Heart right ventricle (tissue), 16 donors: ENCODE measurements at regions not wholly inside any gene's neighbourhood (a gene's known extent, or its start where the extent isn't known, plus 50 kb on each side); places are given as distances from the start of the nearest gene placed in this dataset.
A peak's percentile ranks its signal among the peaks of the same experiment; 100 is the strongest.

ENCODE experiments used
- ATAC-seq, 8 donors: fragments of 200-7000 bp; cut with Tn5 transposase; one replicate each; pipeline ENCODE4 v1.9.1; 2020; ENCODE audit warnings: mild to moderate bottlenecking in 8 of 8, moderate library complexity in 8 of 8, moderate number of reproducible peaks in 1 of 8
- DNase-seq, 2 donors: peaks; one replicate each; pipeline ENCODE4 v3.0.0-alpha.2; 2020
- H3K27ac ChIP-seq, 10 donors: fragments of 200-600 bp; sonication (generic) in 2 of 10; one replicate each; pipeline versions ENCODE4 v1.5.0 to v1.8.0; 2020 to 2022; ENCODE audit warnings: mild to moderate bottlenecking in 3 of 10
- H3K27me3 ChIP-seq, 7 donors: fragments of 200-600 bp; one replicate each; pipeline ENCODE4 v1.8.0; 2021 to 2022; ENCODE audit warnings: mild to moderate bottlenecking in 2 of 7
- H3K36me3 ChIP-seq, 9 donors: fragments of 200-600 bp; sonication (generic) in 1 of 9; one replicate each; pipeline versions ENCODE4 v1.5.0 to v1.8.0; 2020 to 2022; ENCODE audit warnings: mild to moderate bottlenecking in 2 of 9
- H3K4me1 ChIP-seq, 9 donors: fragments of 200-600 bp; sonication (generic) in 1 of 9; one replicate each; pipeline versions ENCODE4 v1.5.0 to v1.8.0; 2020 to 2022; ENCODE audit warnings: mild to moderate bottlenecking in 4 of 9
- H3K4me3 ChIP-seq, 10 donors: fragments of 200-600 bp; sonication (generic) in 2 of 10; one replicate each; pipeline versions ENCODE4 v1.5.0 to v1.8.0; 2020 to 2022; ENCODE audit warnings: mild to moderate bottlenecking in 7 of 10, moderate library complexity in 2 of 10
- H3K9me3 ChIP-seq, 11 donors: fragments of 200-600 bp in 10 of 11; sonication (generic) in 2 of 11; one replicate each; pipeline versions ENCODE4 v1.5.0 to v1.8.0; 2013 to 2022; ENCODE audit warnings: mild to moderate bottlenecking in 2 of 11, control low read depth in 1 of 11, moderate library complexity in 1 of 11
- CTCF ChIP-seq, 9 donors: fragments of 200-600 bp; sonication (generic) in 2 of 9; IDR thresholded peaks; one replicate each; pipeline versions ENCODE4 v1.5.0 to v1.8.0; 2021 to 2022; ENCODE audit warnings: antibody characterized with exemption in 9 of 9, mild to moderate bottlenecking in 5 of 9, moderate library complexity in 1 of 9
- WGBS, 2 donors: extraction: QIAGEN DNeasy Blood & Tissue Kit; methylation state at CpG; one replicate each; pipeline ENCODE4 v1.1.7; 2013; ENCODE audit warnings: inconsistent platforms in 1 of 2; 5-methylcytosine and 5-hydroxymethylcytosine counted together
- intact Hi-C, 10 donors: fragments of 100-400 bp; cut with DNase I; formaldehyde crosslinking; loops; one replicate each; pipeline versions ENCODE4 v1.11.1 to v1.14.2; 2022
- donor health status: Arrhythmogenic right ventricular cardiomyopathy.
- donor health status: ischemic (EF 13 %, LVEDD 7.1; RV severe dilation, severe dysfunction).
- donor health status: healthy with polysubstance abuse.
- donor health status: DM: no; HTN: yes; CAD: no.
- donor health status: DM: no; HTN: no; CAD: no.
- donor health status: ischemic (EF 25% LVEDD 6.9; RV normal size, moderate dysfunction).
- donor health status: ischemic (EF 25% LVEDD 5.7; RV mildly dilated, moderate dysfunction).
- donor health status: healthy.
- donor health status: DM: yes; HTN: yes; CAD: no.
- donor health status: Ischemic cardiomyopathy.
- donor health status: ischemic (EF 35%, LVEDD 5.7; RV mildly dilated, moderate dysfunction).
- donor health status: nonischemic (EF 11% LVEDD 7.7; RV severe dilation, severe dysfunction).
- donor health status: DM: yes; HTN: yes; CAD: no.
- donor health status: PGD.
- donor health status: ischemic (EF 29% LVEDD 5.4; RV normal size, mild dysfunction).
- donor health status: nonischemic (EF 23%, LVEDD 6.1; RV moderate dilation, normal function).

- Histone ChIP-seq H3K27ac (no peak overlapping the region), H3K9me3 (no peaks in the 10 kb centered on the region), H3K27me3 (no peaks in the 10 kb centered on the region), H3K36me3 (no peaks in the 10 kb centered on the region), H3K4me3 (no peak overlapping the region), H3K4me1 (no peaks in the 10 kb centered on the region)
- ATAC-seq (no peak), DNase-seq (no peak)
- no peak for TF ChIP-seq CTCF (IDR thresholded peaks at IDR 0.05)
- intact Hi-C loops, result no loop called here
- 59 to 89% methylated on average over 1 of the region's 1 CpG for WGBS, 2 donors
These were observed 366.7 kb upstream of the PKN2 start for GRCh38 chr1:88317396-88317795.

GRCh38 chr1:88318740-88319139, 365.3 kb upstream of the PKN2 start:
- TF ChIP-seq CTCF (IDR thresholded peaks at IDR 0.05), result no peak
- Histone ChIP-seq H3K27ac (no peak overlapping the region), H3K27me3 (no peaks in the 10 kb centered on the region), H3K36me3 (no peaks in the 10 kb centered on the region), H3K9me3 (no peaks in the 10 kb centered on the region), H3K4me3 (no peak overlapping the region), H3K4me1 (no peaks in the 10 kb centered on the region)
- DNase-seq (no peak), ATAC-seq (peak in 2 of 8 donors; percentile 42 to 71)
- 19 to 41% methylated on average over 7 of the region's 7 CpGs for WGBS, 2 donors
- intact Hi-C loops, result loop anchor here in 1 of 10 donors (1.0 kb wide), 1 partner anchor 40 kb away; no protein-coding TSS in a partner anchor

- ATAC-seq (no peak), DNase-seq (no peak)
- Histone ChIP-seq H3K27ac (no peak overlapping the region), H3K4me3 (no peak overlapping the region), H3K4me1 (peaks cover 0 to 4% (median 0%) of the 10 kb centered on the region in 9 donors), H3K27me3 (no peaks in the 10 kb centered on the region), H3K36me3 (no peaks in the 10 kb centered on the region), H3K9me3 (no peaks in the 10 kb centered on the region)
- TF ChIP-seq CTCF (IDR thresholded peaks at IDR 0.05), result no peak
- WGBS, 2 donors, result 72 to 75% methylated on average over 3 of the region's 3 CpGs
- intact Hi-C loops, result no loop called here
These were observed 363.8 kb upstream of the PKN2 start for GRCh38 chr1:88320291-88320690.

GRCh38 chr1:88321706-88322105, 362.4 kb upstream of the PKN2 start:
- DNase-seq (no peak), ATAC-seq (no peak)
- Histone ChIP-seq H3K4me3 (no peak overlapping the region), H3K9me3 (no peaks in the 10 kb centered on the region), H3K36me3 (no peaks in the 10 kb centered on the region), H3K27me3 (no peaks in the 10 kb centered on the region), H3K27ac (no peak overlapping the region), H3K4me1 (peaks cover 0 to 4% (median 0%) of the 10 kb centered on the region in 9 donors)
- 64 to 77% methylated on average over 2 of the region's 2 CpGs for WGBS, 2 donors
- intact Hi-C loops, result no loop called here
- TF ChIP-seq CTCF (IDR thresholded peaks at IDR 0.05), result no peak
